ENCODE measurements at regions not wholly inside any gene's neighbourhood (a gene's known extent, or its start where the extent isn't known, plus 50 kb on each side); places are given as distances from the start of the nearest gene placed in this dataset.

GRCh38 chr2:10514273-10514672 lies 66.1 kb upstream of the ODC1 start:
- Histone ChIP-seq H3K9me3 (ENCODE audit: control insufficient read depth, insufficient read depth, low read length) (peaks cover 8% of the 10 kb centered on the region; the same call in 1 of the 2 replicates), H3K4me3 (ENCODE audit: low read length) (no peak overlapping the region), H3K27ac (ENCODE audit: low read depth, low read length) (no peak overlapping the region), H4K20me1 (ENCODE audit: control insufficient read depth, insufficient read depth, low read depth, low read length) (no peaks in the 10 kb centered on the region), H3K27me3 (ENCODE audit: control insufficient read depth, low read length) (peaks cover 6% of the 10 kb centered on the region; the same call in 1 of the 2 replicates), H3F3A (ENCODE audit: control insufficient read depth, insufficient read depth) (no peaks in the 10 kb centered on the region), H3K4me2 (ENCODE audit: low read length) (no peak overlapping the region), H3K9me2 (replicated peaks; ENCODE audit: control insufficient read depth, low read length) (no peaks in the 10 kb centered on the region), H3K4me1 (ENCODE audit: control insufficient read depth, low read length) (no peaks in the 10 kb centered on the region), H3K79me2 (ENCODE audit: control insufficient read depth, low read length) (no peaks in the 10 kb centered on the region), H3K36me3 (ENCODE audit: control insufficient read depth, low read length) (no peaks in the 10 kb centered on the region)
- TF ChIP-seq EZH2phosphoT487 (IDR thresholded peaks at IDR 0.05; ENCODE audit: borderline replicate concordance, low read length) (no peak), CTCF (IDR thresholded peaks at IDR 0.05; ENCODE audit: low read depth, low read length, poor library complexity, severe bottlenecking) (no peak)

- no peak overlapping the region for H3K4me2 ChIP-seq (ENCODE audit: low read length)
These were observed 65.1 kb upstream of the ODC1 start for GRCh38 chr2:10513201-10513600.

GRCh38 chr2:10508038-10508437 lies 59.9 kb upstream of the ODC1 start:
- no peak overlapping the region for H3K4me3 ChIP-seq (ENCODE audit: low read length)
- no peaks in the 10 kb centered on the region for H3F3A ChIP-seq (ENCODE audit: control insufficient read depth, insufficient read depth)
- TF ChIP-seq EZH2phosphoT487 (IDR thresholded peaks at IDR 0.05; ENCODE audit: borderline replicate concordance, low read length) = no peak
- no peak for TF ChIP-seq CTCF (IDR thresholded peaks at IDR 0.05; ENCODE audit: low read depth, low read length, poor library complexity, severe bottlenecking)
- H3K36me3 ChIP-seq (ENCODE audit: control insufficient read depth, low read length) = no peaks in the 10 kb centered on the region
- peaks cover 6% of the 10 kb centered on the region; the same call in 1 of the 2 replicates for H3K27me3 ChIP-seq (ENCODE audit: control insufficient read depth, low read length)
- H4K20me1 ChIP-seq (ENCODE audit: control insufficient read depth, insufficient read depth, low read depth, low read length) = no peaks in the 10 kb centered on the region
- H3K4me1 ChIP-seq (ENCODE audit: control insufficient read depth, low read length) = no peaks in the 10 kb centered on the region
- H3K27ac ChIP-seq (ENCODE audit: low read depth, low read length) = no peak overlapping the region
- H3K9me3 ChIP-seq (ENCODE audit: control insufficient read depth, insufficient read depth, low read length) = no peaks in the 10 kb centered on the region
- H3K4me2 ChIP-seq (ENCODE audit: low read length) = no peak overlapping the region
- no peaks in the 10 kb centered on the region for H3K9me2 ChIP-seq (replicated peaks; ENCODE audit: control insufficient read depth, low read length)
- no peaks in the 10 kb centered on the region for H3K79me2 ChIP-seq (ENCODE audit: control insufficient read depth, low read length)

More at GRCh38 chr2:10513201-10513600, 65.1 kb upstream of the ODC1 start:
- Histone ChIP-seq H3K79me2 (ENCODE audit: control insufficient read depth, low read length) (no peaks in the 10 kb centered on the region), H4K20me1 (ENCODE audit: control insufficient read depth, insufficient read depth, low read depth, low read length) (no peaks in the 10 kb centered on the region), H3K4me3 (ENCODE audit: low read length) (no peak overlapping the region), H3F3A (ENCODE audit: control insufficient read depth, insufficient read depth) (no peaks in the 10 kb centered on the region), H3K36me3 (ENCODE audit: control insufficient read depth, low read length) (no peaks in the 10 kb centered on the region), H3K4me1 (ENCODE audit: control insufficient read depth, low read length) (no peaks in the 10 kb centered on the region), H3K27me3 (ENCODE audit: control insufficient read depth, low read length) (peaks cover 6% of the 10 kb centered on the region; the same call in 1 of the 2 replicates), H3K9me3 (ENCODE audit: control insufficient read depth, insufficient read depth, low read length) (peaks cover 8% of the 10 kb centered on the region; the same call in 1 of the 2 replicates), H3K27ac (ENCODE audit: low read depth, low read length) (no peak overlapping the region), H3K9me2 (replicated peaks; ENCODE audit: control insufficient read depth, low read length) (no peaks in the 10 kb centered on the region)
- TF ChIP-seq EZH2phosphoT487 (IDR thresholded peaks at IDR 0.05; ENCODE audit: borderline replicate concordance, low read length) (no peak), CTCF (IDR thresholded peaks at IDR 0.05; ENCODE audit: low read depth, low read length, poor library complexity, severe bottlenecking) (no peak)

Measured in DOHH2 (cell line).